H1 (cell line): ENCODE measurements at regions not wholly inside any gene's neighbourhood (a gene's known extent, or its start where the extent isn't known, plus 50 kb on each side); places are given as distances from the start of the nearest gene placed in this dataset.

Experiments used
- CTCF ChIA-PET: fragments of 300-600 bp; sonication (Branson Sonifier 250); formaldehyde crosslinking; loops from one replicate; lab custom pipeline; 2021; ENCODE audit not compliant: partially characterized antibody; lab: Charles Lee
- POLR2A ChIA-PET: fragments of 300-600 bp; sonication (Branson Sonifier 250); formaldehyde crosslinking; loops from one replicate; lab custom pipeline; 2021; ENCODE audit warnings: inconsistent platforms; ENCODE audit not compliant: partially characterized antibody; lab: Charles Lee
- DNase-seq, 2 experiments: peaks; one replicate each; pipeline versions ENCODE4 v3.0.0 to v3.0.0-alpha.2; 2010 to 2022; ENCODE audit warnings: low spot score in 2 of 2, low read depth in 1 of 2, mixed read lengths in 1 of 2
- FAIRE-seq: peaks from 2 replicates; lab custom pipeline; 2011; peaks lifted over from hg19 to GRCh38; lab: Jason Lieb, UNC
- H2AFZ ChIP-seq: 2 replicates; pipeline ENCODE4 v1.8.1; 2012; ENCODE audit warnings: low read length, inconsistent platforms
- H2AK5ac ChIP-seq: 2 replicates; pipeline ENCODE4 v1.6.1; 2013; ENCODE audit warnings: low read depth, low read length
- H2BK120ac ChIP-seq: replicated peaks from 2 replicates; pipeline ENCODE3; 2013; ENCODE audit warnings: low read depth, low read length, inconsistent platforms
- H2BK12ac ChIP-seq: 2 replicates; pipeline ENCODE4 v1.6.1; 2013; ENCODE audit warnings: low read depth, low read length
- H2BK15ac ChIP-seq: 2 replicates; pipeline ENCODE4 v1.6.1; 2013; ENCODE audit warnings: low read length
- H2BK20ac ChIP-seq: 2 replicates; pipeline ENCODE4 v1.6.1; 2013; ENCODE audit warnings: low read length
- H2BK5ac ChIP-seq: 2 replicates; pipeline ENCODE4 v1.6.1; 2013; ENCODE audit warnings: low read depth, low read length
- H3K14ac ChIP-seq: 2 replicates; pipeline ENCODE4 v1.6.1; 2013; ENCODE audit warnings: inconsistent platforms; ENCODE audit not compliant: insufficient read length
- H3K18ac ChIP-seq: 2 replicates; pipeline ENCODE4 v1.6.1; 2013; ENCODE audit warnings: low read length; ENCODE audit errors: extremely low read depth
- H3K23ac ChIP-seq: 2 replicates; pipeline ENCODE4 v1.6.1; 2013; ENCODE audit warnings: inconsistent platforms; ENCODE audit not compliant: insufficient read length
- H3K23me2 ChIP-seq: 2 replicates; pipeline ENCODE4 v1.6.1; 2013; ENCODE audit warnings: low read depth, low read length
- H3K27ac ChIP-seq: 2 replicates; pipeline ENCODE4 v1.6.1; 2011; ENCODE audit warnings: low read depth, low read length, inconsistent platforms
- H3K27me3 ChIP-seq, 4 experiments: replicated peaks in 1 of 4; 1 replicate in 1 of 4; 2 replicates in 3 of 4; pipeline versions ENCODE4 v1.6.1 to v1.8.1; 2011 to 2013; ENCODE audit warnings: low read length in 3 of 4, mild to moderate bottlenecking in 3 of 4, inconsistent platforms in 2 of 4, mixed read lengths in 2 of 4, moderate library complexity in 1 of 4; ENCODE audit not compliant: control insufficient read depth in 3 of 4, insufficient read depth in 3 of 4; ENCODE audit errors: extremely low read depth in 1 of 4
- H3K36me3 ChIP-seq, 4 experiments: 2 replicates each; pipeline versions ENCODE4 v1.6.1 to v1.8.1; 2011 to 2013; ENCODE audit warnings: mild to moderate bottlenecking in 4 of 4, low read length in 3 of 4, moderate library complexity in 2 of 4, control low read depth in 1 of 4, inconsistent platforms in 1 of 4; ENCODE audit not compliant: insufficient read depth in 4 of 4, control insufficient read depth in 2 of 4
- H3K4ac ChIP-seq: replicated peaks from 2 replicates; pipeline ENCODE3; 2013; ENCODE audit warnings: low read length, low read depth, mixed read lengths, inconsistent platforms; ENCODE audit not compliant: insufficient read length
- H3K4me1 ChIP-seq, 4 experiments: replicated peaks in 1 of 4; 1 replicate in 1 of 4; 2 replicates in 3 of 4; pipeline versions ENCODE4 v1.6.1 to v1.8.1; 2011 to 2013; ENCODE audit warnings: low read length in 3 of 4, inconsistent platforms in 2 of 4, mixed read lengths in 1 of 4; ENCODE audit not compliant: insufficient read depth in 4 of 4, control insufficient read depth in 3 of 4
- H3K4me2 ChIP-seq, 2 experiments: 2 replicates each; pipeline versions ENCODE4 v1.6.1 to v1.8.1; 2011 to 2013; ENCODE audit warnings: low read depth in 2 of 2, low read length in 2 of 2, control low read depth in 1 of 2, inconsistent platforms in 1 of 2, mild to moderate bottlenecking in 1 of 2; ENCODE audit not compliant: insufficient read depth in 1 of 2
- H3K4me3 ChIP-seq, 4 experiments: fragments of 200-600, 300-600 bp in 1 of 4; sonication (generic), shearing (Covaris generic), sonication (Bioruptor Twin) in 1 of 4; 2 replicates each; pipeline versions ENCODE4 v1.5.1 to v1.8.1; 2011 to 2016; ENCODE audit warnings: low read length in 4 of 4, low read depth in 3 of 4, control low read depth in 2 of 4, inconsistent platforms in 2 of 4, mild to moderate bottlenecking in 2 of 4, mixed read lengths in 1 of 4, moderate library complexity in 1 of 4; ENCODE audit not compliant: insufficient read depth in 2 of 4; ENCODE audit errors: extremely low read depth in 1 of 4
- H3K56ac ChIP-seq: replicated peaks from 2 replicates; pipeline ENCODE3; 2013; ENCODE audit warnings: low read depth, mild to moderate bottlenecking, mixed read lengths, low read length, inconsistent platforms; ENCODE audit not compliant: insufficient read length
- H3K79me1 ChIP-seq: 2 replicates; pipeline ENCODE4 v1.6.1; 2013; ENCODE audit warnings: low read depth, low read length, control low read depth
- H3K79me2 ChIP-seq, 2 experiments: 2 replicates each; pipeline versions ENCODE4 v1.6.1 to v1.8.1; 2012 to 2013; ENCODE audit warnings: low read length in 2 of 2, mild to moderate bottlenecking in 2 of 2, inconsistent platforms in 1 of 2; ENCODE audit not compliant: insufficient read depth in 2 of 2, control insufficient read depth in 1 of 2
- H3K9ac ChIP-seq, 4 experiments: replicated peaks in 1 of 4; 1 replicate in 1 of 4; 2 replicates in 3 of 4; pipeline versions ENCODE4 v1.6.1 to v1.8.1; 2011 to 2013; ENCODE audit warnings: low read depth in 3 of 4, low read length in 3 of 4, control low read depth in 2 of 4, mild to moderate bottlenecking in 2 of 4, moderate library complexity in 2 of 4, inconsistent platforms in 1 of 4; ENCODE audit errors: extremely low read depth in 1 of 4
- H3K9me3 ChIP-seq, 2 experiments: 2 replicates each; pipeline versions ENCODE4 v1.6.1 to v1.8.1; 2012 to 2013; ENCODE audit warnings: mild to moderate bottlenecking in 2 of 2, moderate library complexity in 2 of 2, control low read depth in 1 of 2, inconsistent platforms in 1 of 2, low read depth in 1 of 2, low read length in 1 of 2, mixed read lengths in 1 of 2; ENCODE audit not compliant: insufficient read depth in 2 of 2
- H4K20me1 ChIP-seq, 2 experiments: replicated peaks in 1 of 2; 2 replicates each; pipeline versions ENCODE3 to v1.8.1; 2011 to 2013; ENCODE audit warnings: inconsistent platforms in 2 of 2, low read length in 2 of 2, mild to moderate bottlenecking in 1 of 2; ENCODE audit not compliant: insufficient read depth in 2 of 2, control insufficient read depth in 1 of 2
- H4K5ac ChIP-seq: 2 replicates; pipeline ENCODE4 v1.6.1; 2013; ENCODE audit warnings: low read length, low read depth, mixed read lengths, inconsistent platforms; ENCODE audit not compliant: insufficient read length
- H4K8ac ChIP-seq: 2 replicates; pipeline ENCODE4 v1.8.0; 2013; ENCODE audit warnings: mild to moderate bottlenecking, moderate library complexity, low read length, inconsistent platforms; ENCODE audit not compliant: insufficient read depth; ENCODE audit errors: extremely low read depth
- H4K91ac ChIP-seq: replicated peaks from 2 replicates; pipeline ENCODE3; 2013; ENCODE audit warnings: low read length, mixed read lengths, inconsistent platforms; ENCODE audit not compliant: insufficient read length
- EGR1 ChIP-seq: IDR thresholded peaks from 2 replicates; pipeline ENCODE4 v1.6.1; 2011; ENCODE audit warnings: low read depth, low read length, borderline replicate concordance
- FOSL1 ChIP-seq: IDR thresholded peaks from 2 replicates; pipeline ENCODE4 v1.6.1; 2011; ENCODE audit warnings: mild to moderate bottlenecking, low read depth, low read length, moderate library complexity; ENCODE audit not compliant: insufficient read depth
- RFX5 ChIP-seq: IDR thresholded peaks from 2 replicates; pipeline ENCODE4 v1.6.1; 2011; ENCODE audit warnings: low read depth, low read length, improper control_type of control experiment, borderline replicate concordance
- WGBS, 2 experiments: shearing (Covaris generic) in 1 of 2; methylation state at CpG; one replicate each; pipeline versions ENCODE4 v1.1.6 to v1.1.7; 2013 to 2015; ENCODE audit warnings: low lambda C conversion rate in 2 of 2, mixed read lengths in 2 of 2, inconsistent platforms in 1 of 2, low coverage in 1 of 2, missing lambda C conversion rate in 1 of 2; ENCODE audit not compliant: insufficient replicate concordance in 2 of 2, insufficient coverage in 1 of 2, insufficient read length in 1 of 2; ENCODE audit errors: extremely low coverage in 1 of 2, missing lambda C conversion rate in 1 of 2; 5-methylcytosine and 5-hydroxymethylcytosine counted together

GRCh38 chr18:61743775-61744531, 148.9 kb downstream of the RNF152 start:
- no peaks in the 10 kb centered on the region for H4K20me1 ChIP-seq
- no peaks in the 10 kb centered on the region for H3K4me1 ChIP-seq
- no peak overlapping the region for H2BK120ac ChIP-seq
- no peaks in the 10 kb centered on the region for H3K23me2 ChIP-seq
- no peak overlapping the region for H3K14ac ChIP-seq
- H3K4me3 ChIP-seq: no peak overlapping the region
- ChIA-PET CTCF (interaction anchor here (2.2 kb wide), 1 partner anchor 12 kb away, joined by 7 read pairs; no protein-coding TSS in a partner anchor), POLR2A (no interaction called here)
- H4K5ac ChIP-seq: no peak overlapping the region
- WGBS, 2 experiments: 96% methylated on average over 4 of the region's 4 CpGs; no CpG with 5 or more reads in 1 of the 2 experiments
- no peak overlapping the region for H3K23ac ChIP-seq
- H3K27ac ChIP-seq: no peak overlapping the region
- no peaks in the 10 kb centered on the region for H3K79me1 ChIP-seq
- no peak overlapping the region for H2AFZ ChIP-seq
- H2BK20ac ChIP-seq: no peak overlapping the region
- H3K79me2 ChIP-seq: no peaks in the 10 kb centered on the region
- H3K9me3 ChIP-seq: no peaks in the 10 kb centered on the region
- no peaks in the 10 kb centered on the region for H3K27me3 ChIP-seq
- no peak overlapping the region for H3K9ac ChIP-seq
- no peak overlapping the region for H2AK5ac ChIP-seq
- FAIRE-seq (no peak), DNase-seq (no peak)
- H3K4ac ChIP-seq: no peak overlapping the region
- no peak overlapping the region for H4K91ac ChIP-seq
- H2BK5ac ChIP-seq: no peak overlapping the region
- no peak overlapping the region for H3K56ac ChIP-seq
- no peak overlapping the region for H3K4me2 ChIP-seq
- H3K36me3 ChIP-seq: no peaks in the 10 kb centered on the region
- H2BK12ac ChIP-seq: no peak overlapping the region
- TF ChIP-seq FOSL1 (no peak), EGR1 (no peak), RFX5 (no peak)
- no peak overlapping the region for H3K18ac ChIP-seq
- H4K8ac ChIP-seq: no peak overlapping the region
- H2BK15ac ChIP-seq: no peak overlapping the region
